GM12872 (cell line): ENCODE measurements at regions not wholly inside any gene's neighbourhood (a gene's known extent, or its start where the extent isn't known, plus 50 kb on each side); places are given as distances from the start of the nearest gene placed in this dataset.

Source experiments
- TF ChIP-seq, protein P1 (sequence below): IDR thresholded peaks from 3 replicates; pipeline ENCODE4 v1.5.1; 2011; ENCODE audit warnings: low read depth, mild to moderate bottlenecking, low read length, moderate library complexity; ENCODE audit not compliant: insufficient read depth

GRCh38 chr1:68746378-68746777 is 249.5 kb upstream of the DEPDC1 start:
- TF ChIP-seq, protein P1, sequence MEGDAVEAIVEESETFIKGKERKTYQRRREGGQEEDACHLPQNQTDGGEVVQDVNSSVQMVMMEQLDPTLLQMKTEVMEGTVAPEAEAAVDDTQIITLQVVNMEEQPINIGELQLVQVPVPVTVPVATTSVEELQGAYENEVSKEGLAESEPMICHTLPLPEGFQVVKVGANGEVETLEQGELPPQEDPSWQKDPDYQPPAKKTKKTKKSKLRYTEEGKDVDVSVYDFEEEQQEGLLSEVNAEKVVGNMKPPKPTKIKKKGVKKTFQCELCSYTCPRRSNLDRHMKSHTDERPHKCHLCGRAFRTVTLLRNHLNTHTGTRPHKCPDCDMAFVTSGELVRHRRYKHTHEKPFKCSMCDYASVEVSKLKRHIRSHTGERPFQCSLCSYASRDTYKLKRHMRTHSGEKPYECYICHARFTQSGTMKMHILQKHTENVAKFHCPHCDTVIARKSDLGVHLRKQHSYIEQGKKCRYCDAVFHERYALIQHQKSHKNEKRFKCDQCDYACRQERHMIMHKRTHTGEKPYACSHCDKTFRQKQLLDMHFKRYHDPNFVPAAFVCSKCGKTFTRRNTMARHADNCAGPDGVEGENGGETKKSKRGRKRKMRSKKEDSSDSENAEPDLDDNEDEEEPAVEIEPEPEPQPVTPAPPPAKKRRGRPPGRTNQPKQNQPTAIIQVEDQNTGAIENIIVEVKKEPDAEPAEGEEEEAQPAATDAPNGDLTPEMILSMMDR = no peak

DNA sequence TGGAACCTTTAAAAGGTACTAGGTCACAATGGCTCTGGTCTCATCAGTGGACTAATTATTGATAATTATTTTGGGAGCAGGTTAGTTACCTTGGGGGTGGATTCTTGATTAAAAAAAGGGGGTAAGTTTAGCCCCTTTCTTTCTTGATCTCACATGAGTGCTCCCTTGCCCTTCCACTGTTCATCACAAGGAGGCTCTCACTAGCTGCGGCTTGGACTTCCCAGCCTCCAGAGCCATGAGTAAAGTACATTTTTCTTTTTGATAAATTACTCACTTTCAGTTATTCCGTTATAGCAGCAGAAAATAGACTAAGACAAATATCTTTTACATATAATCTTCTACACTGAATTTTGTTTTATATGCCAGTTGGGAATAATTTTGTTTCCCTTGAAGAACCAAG is 254.8 kb upstream of the DEPDC1 start:
- TF ChIP-seq, protein P1 = no peak

- TF ChIP-seq, protein P1 = no peak
These were observed 261.9 kb upstream of the DEPDC1 start for GRCh38 chr1:68758666-68759209.

DNA sequence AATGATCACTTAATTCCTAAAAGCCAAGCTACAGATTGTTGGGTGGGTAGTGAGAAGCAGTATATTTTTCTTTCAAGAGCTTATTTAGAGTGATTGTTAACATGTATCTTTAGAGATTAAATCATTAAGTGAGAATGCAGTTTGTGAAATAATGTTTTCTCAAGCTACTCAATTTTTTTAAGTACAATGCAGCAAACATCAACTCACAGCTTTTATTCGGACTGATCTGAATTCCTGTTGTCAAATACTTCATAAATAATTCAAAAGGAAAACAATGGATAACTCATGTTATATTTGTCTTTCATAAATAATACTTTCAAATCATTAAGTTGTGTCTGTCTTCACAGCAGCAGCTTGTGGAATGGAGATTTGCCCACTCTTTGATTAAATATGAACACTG is 271.1 kb upstream of the DEPDC1 start:
- TF ChIP-seq, protein P1 = no peak

DNA sequence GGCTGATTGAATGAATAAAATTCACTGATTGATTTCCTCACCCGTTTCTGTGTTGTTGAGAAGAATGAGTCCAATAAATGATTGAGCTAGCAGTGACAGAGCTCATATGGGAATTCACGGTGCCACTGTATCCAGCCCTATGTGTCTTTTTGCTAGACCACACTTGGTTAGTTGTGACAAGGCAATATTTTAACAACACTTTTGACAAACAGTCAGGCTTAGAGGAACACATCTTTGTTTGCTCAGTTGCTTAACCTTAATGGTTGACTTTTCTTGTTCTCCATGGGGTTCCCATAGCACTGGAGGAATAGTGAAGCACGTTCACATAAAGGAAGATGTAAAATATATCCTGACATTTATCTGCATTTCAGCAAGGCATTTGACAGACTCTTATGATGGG is 273.9 kb upstream of the DEPDC1 start:
- TF ChIP-seq, protein P1 = no peak

- TF ChIP-seq, protein P1 = no peak
These were observed 281.0 kb upstream of the DEPDC1 start for GRCh38 chr1:68777851-68778250.

GRCh38 chr1:68780919-68781318 is 284.0 kb upstream of the DEPDC1 start:
- TF ChIP-seq, protein P1 = no peak

DNA sequence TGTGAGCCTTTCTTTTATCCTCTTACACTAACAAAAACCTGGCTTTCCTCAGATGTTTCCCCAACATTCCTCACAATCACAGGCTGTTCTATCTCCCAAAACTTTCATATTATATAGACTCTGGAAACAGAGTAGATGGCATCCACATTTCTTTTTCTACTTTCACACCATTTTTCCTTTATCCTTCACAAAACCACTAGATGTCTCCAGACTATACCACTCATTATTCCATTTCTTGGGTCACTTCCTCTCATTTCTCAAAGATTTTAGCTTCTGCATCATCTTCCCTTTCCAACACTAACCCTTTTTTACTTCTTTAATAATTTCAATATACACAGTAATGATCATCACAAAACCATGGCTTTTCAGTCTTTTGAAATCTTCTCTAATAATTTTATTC is 286.0 kb upstream of the DEPDC1 start:
- TF ChIP-seq, protein P1 = no peak
